Endodermal cell (in vitro differentiated cells): ENCODE measurements at regions not wholly inside any gene's neighbourhood (a gene's known extent, or its start where the extent isn't known, plus 50 kb on each side); places are given as distances from the start of the nearest gene placed in this dataset.

Source experiments
- DNase-seq: peaks from one replicate; pipeline ENCODE4 v3.0.0-alpha.2; 2017
- H3K27ac ChIP-seq: 2 replicates; pipeline ENCODE4 v1.5.1; 2013; ENCODE audit warnings: mild to moderate bottlenecking, low read depth, low read length, moderate library complexity
- H3K27me3 ChIP-seq: 2 replicates; pipeline ENCODE4 v1.6.1; 2013; ENCODE audit warnings: mild to moderate bottlenecking, low read length, moderate library complexity; ENCODE audit not compliant: insufficient read depth, control insufficient read depth, poor library complexity, severe bottlenecking
- H3K36me3 ChIP-seq: 2 replicates; pipeline ENCODE4 v1.7.0; 2013; ENCODE audit warnings: mild to moderate bottlenecking, low read length, moderate library complexity; ENCODE audit not compliant: control insufficient read depth, insufficient read depth
- H3K4me1 ChIP-seq: one replicate; pipeline ENCODE4 v1.7.0; 2013; ENCODE audit warnings: low read length; ENCODE audit not compliant: control insufficient read depth, insufficient read depth
- H3K4me3 ChIP-seq: 2 replicates; pipeline ENCODE4 v1.5.1; 2013; ENCODE audit warnings: mild to moderate bottlenecking, low read length, moderate library complexity
- H3K9ac ChIP-seq: 2 replicates; pipeline ENCODE4 v1.6.1; 2013; ENCODE audit warnings: mild to moderate bottlenecking, low read length, moderate library complexity; ENCODE audit not compliant: poor library complexity, severe bottlenecking; ENCODE audit errors: extremely low read depth
- H3K9me3 ChIP-seq: 2 replicates; pipeline ENCODE4 v1.6.1; 2013; ENCODE audit warnings: mild to moderate bottlenecking, low read length, moderate library complexity; ENCODE audit not compliant: control insufficient read depth
- H3K27ac Mint-ChIP-seq: 2 replicates; pipeline ENCODE4 v1.8.0; 2020; ENCODE audit warnings: mixed read lengths
- H3K27me3 Mint-ChIP-seq: 2 replicates; pipeline ENCODE4 v1.8.0; 2021; ENCODE audit warnings: mild to moderate bottlenecking, mixed read lengths; ENCODE audit not compliant: insufficient read depth
- H3K36me3 Mint-ChIP-seq: 2 replicates; pipeline ENCODE4 v1.8.0; 2020; ENCODE audit warnings: low read depth, mixed read lengths
- H3K4me1 Mint-ChIP-seq: 2 replicates; pipeline ENCODE4 v1.8.0; 2020; ENCODE audit warnings: mixed read lengths
- H3K4me3 Mint-ChIP-seq: 2 replicates; pipeline ENCODE4 v1.8.0; 2020; ENCODE audit warnings: mild to moderate bottlenecking, moderate library complexity, mixed read lengths
- H3K9me3 Mint-ChIP-seq: 2 replicates; pipeline ENCODE4 v1.8.0; 2020; ENCODE audit warnings: mild to moderate bottlenecking, mixed read lengths
- CTCF ChIP-seq: fragments of 200-600 bp; sonication (generic); conservative IDR thresholded peaks from 2 replicates; pipeline ENCODE4 v1.5.0; 2021; ENCODE audit warnings: antibody characterized with exemption, mild to moderate bottlenecking
- WGBS, 2 experiments: methylation state at CpG; one replicate each; pipeline versions ENCODE4 v1.1.5 to v1.1.7; 2013; ENCODE audit warnings: missing lambda C conversion rate in 2 of 2, mixed read lengths in 1 of 2; ENCODE audit not compliant: insufficient coverage in 1 of 2, insufficient read length in 1 of 2; 5-methylcytosine and 5-hydroxymethylcytosine counted together

GRCh38 chr12:115398311-115398781 lies 714.4 kb upstream of the TBX3 start:
- peaks cover 15% of the 10 kb centered on the region for H3K9me3 ChIP-seq
- peaks cover 64% of the 10 kb centered on the region for H3K4me1 Mint-ChIP-seq
- H3K4me1 ChIP-seq: peaks cover 3% of the 10 kb centered on the region
- H3K36me3 Mint-ChIP-seq: no peaks in the 10 kb centered on the region
- H3K9ac ChIP-seq: no peak overlapping the region
- peaks cover 7% of the 10 kb centered on the region for H3K27me3 Mint-ChIP-seq
- no peak overlapping the region for H3K4me3 Mint-ChIP-seq
- DNase-seq: peak; percentile 83
- WGBS, 2 experiments: 87 to 89% methylated on average over 3 to 4 of the region's 4 CpGs
- no peak overlapping the region for H3K4me3 ChIP-seq
- H3K27ac Mint-ChIP-seq: peak overlapping the region; percentile 12
- no peaks in the 10 kb centered on the region for H3K36me3 ChIP-seq
- peaks cover 16% of the 10 kb centered on the region for H3K27me3 ChIP-seq
- peak; percentile 54 for TF ChIP-seq CTCF
- H3K27ac ChIP-seq: no peak overlapping the region
- peaks cover 17% of the 10 kb centered on the region for H3K9me3 Mint-ChIP-seq

GRCh38 chr12:115396567-115396966 lies 712.6 kb upstream of the TBX3 start:
- no peaks in the 10 kb centered on the region for H3K36me3 Mint-ChIP-seq
- H3K9me3 Mint-ChIP-seq: peaks cover 17% of the 10 kb centered on the region
- no peak overlapping the region for H3K27ac Mint-ChIP-seq
- H3K27ac ChIP-seq: no peak overlapping the region
- H3K4me3 Mint-ChIP-seq: no peak overlapping the region
- no peaks in the 10 kb centered on the region for H3K36me3 ChIP-seq
- H3K27me3 Mint-ChIP-seq: peaks cover 2% of the 10 kb centered on the region
- peaks cover 5% of the 10 kb centered on the region for H3K27me3 ChIP-seq
- TF ChIP-seq CTCF: no peak
- peaks cover 15% of the 10 kb centered on the region for H3K9me3 ChIP-seq
- peaks cover 47% of the 10 kb centered on the region for H3K4me1 Mint-ChIP-seq
- peak overlapping the region; percentile 43 for H3K4me3 ChIP-seq
- DNase-seq: no peak
- no peak overlapping the region for H3K9ac ChIP-seq
- peaks cover 3% of the 10 kb centered on the region for H3K4me1 ChIP-seq

- 72 to 83% methylated on average over 1 to 3 of the region's 5 CpGs for WGBS, 2 experiments
- Histone ChIP-seq H3K9me3 (peaks cover 15% of the 10 kb centered on the region), H3K9ac (no peak overlapping the region), H3K27ac (no peak overlapping the region), H3K4me1 (no peaks in the 10 kb centered on the region), H3K27me3 (no peaks in the 10 kb centered on the region), H3K4me3 (no peak overlapping the region), H3K36me3 (no peaks in the 10 kb centered on the region)
- H3K4me1 Mint-ChIP-seq: peaks cover 32% of the 10 kb centered on the region
- no peak overlapping the region for H3K4me3 Mint-ChIP-seq
- no peak for TF ChIP-seq CTCF
- no peaks in the 10 kb centered on the region for H3K27me3 Mint-ChIP-seq
- H3K36me3 Mint-ChIP-seq: no peaks in the 10 kb centered on the region
- no peak for DNase-seq
- H3K27ac Mint-ChIP-seq: no peak overlapping the region
- H3K9me3 Mint-ChIP-seq: peaks cover 17% of the 10 kb centered on the region
Observed at GRCh38 chr12:115394496-115395220, 710.7 kb upstream of the TBX3 start.
